22Rv1 (cell line): ENCODE measurements at regions not wholly inside any gene's neighbourhood (a gene's known extent, or its start where the extent isn't known, plus 50 kb on each side); places are given as distances from the start of the nearest gene placed in this dataset.

Experiments used
- H3K27ac ChIP-seq: fragments of 450-650 bp; 2 replicates; pipeline ENCODE4 v1.5.1; 2017
- CTCF ChIP-seq: fragments of 450-650 bp; IDR thresholded peaks from 2 replicates; pipeline ENCODE4 v1.5.1; 2017; ENCODE audit warnings: mild to moderate bottlenecking
- ZFX ChIP-seq: fragments of 450-650 bp; IDR thresholded peaks from 2 replicates; pipeline ENCODE4 v1.6.1; 2017; ENCODE audit warnings: antibody characterized with exemption, borderline replicate concordance

DNA sequence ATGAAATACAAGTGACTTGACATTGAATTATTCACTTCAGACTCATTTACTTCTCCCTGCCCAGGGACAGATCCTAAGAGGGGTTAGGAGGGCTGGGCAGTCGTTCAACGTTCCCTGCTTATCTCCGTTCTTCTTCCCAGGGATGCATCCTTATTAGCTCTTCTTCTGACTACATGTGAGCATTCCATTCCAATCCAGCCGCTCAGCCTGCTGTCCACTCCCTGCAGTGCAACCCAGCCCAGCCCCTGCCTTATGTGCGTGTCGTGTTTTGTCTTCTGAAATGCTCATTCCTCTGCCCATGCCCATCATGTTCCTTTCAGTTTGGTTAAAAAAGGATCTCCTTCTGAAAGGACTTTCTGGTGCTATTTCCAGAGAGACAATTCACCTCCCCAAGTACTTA is 64.7 kb upstream of the PALM2AKAP2 start:
- no peak overlapping the region for H3K27ac ChIP-seq
- TF ChIP-seq CTCF = no peak
- TF ChIP-seq ZFX = no peak

- TF ChIP-seq ZFX = no peak
- H3K27ac ChIP-seq = no peak overlapping the region
Measured at GRCh38 chr9:109716631-109717030, 63.4 kb upstream of the PALM2AKAP2 start.

DNA sequence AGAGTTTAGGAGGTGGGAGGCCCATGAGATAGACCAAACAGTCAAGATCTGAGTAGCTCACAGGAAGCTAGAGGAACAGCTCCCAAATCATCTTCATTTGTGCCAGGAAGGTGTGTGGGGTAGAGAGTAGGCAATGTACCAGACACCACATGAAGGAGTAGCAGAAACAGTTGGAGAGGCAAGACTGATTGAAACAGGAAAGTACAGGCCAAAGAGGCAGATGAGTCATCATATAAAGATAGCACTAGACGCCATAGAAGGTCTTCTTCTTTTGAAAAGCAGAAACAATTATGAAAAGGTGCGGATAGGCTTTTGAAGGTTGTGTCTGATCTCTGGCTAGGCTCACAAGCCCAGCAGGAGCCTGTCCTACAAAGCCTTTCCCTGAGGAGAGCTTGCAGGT is 62.7 kb upstream of the PALM2AKAP2 start:
- TF ChIP-seq ZFX (no peak), CTCF (no peak)

DNA sequence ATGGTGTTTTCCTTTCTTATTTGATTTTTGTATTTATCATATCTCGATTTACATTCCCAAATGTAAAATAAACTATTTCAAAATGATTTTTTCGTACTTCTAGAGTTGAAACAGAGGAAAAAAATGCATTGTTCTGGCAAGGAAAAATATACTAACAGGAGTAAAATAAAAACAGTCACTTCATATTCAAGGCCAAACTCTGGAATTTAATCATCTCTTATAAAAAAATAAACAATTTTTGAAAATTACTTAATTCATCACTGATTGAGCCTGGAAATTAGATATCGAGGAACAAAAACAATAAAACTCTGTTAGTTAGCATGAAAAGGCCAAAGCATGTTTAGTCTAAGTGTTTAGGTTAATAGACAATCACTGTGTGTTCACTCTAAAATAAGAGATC is 61.1 kb upstream of the PALM2AKAP2 start:
- H3K27ac ChIP-seq = no peak overlapping the region
- no peak for TF ChIP-seq CTCF
- no peak for TF ChIP-seq ZFX

More for the DNA sequence above, 62.7 kb upstream of the PALM2AKAP2 start:
- no peak overlapping the region for H3K27ac ChIP-seq

- TF ChIP-seq CTCF (no peak), ZFX (no peak)
- no peak overlapping the region for H3K27ac ChIP-seq
Measured at GRCh38 chr9:109721001-109721400, 59.0 kb upstream of the PALM2AKAP2 start.

GRCh38 chr9:109722007-109722406 is 58.0 kb upstream of the PALM2AKAP2 start:
- H3K27ac ChIP-seq = no peak overlapping the region
- no peak for TF ChIP-seq ZFX

- no peak for TF ChIP-seq CTCF
- no peak for TF ChIP-seq ZFX
Measured at GRCh38 chr9:109723781-109724180, 56.2 kb upstream of the PALM2AKAP2 start.

GRCh38 chr9:109725460-109725859 is 54.5 kb upstream of the PALM2AKAP2 start:
- TF ChIP-seq ZFX (no peak), CTCF (no peak)
- no peak overlapping the region for H3K27ac ChIP-seq

More at GRCh38 chr9:109723781-109724180, 56.2 kb upstream of the PALM2AKAP2 start:
- H3K27ac ChIP-seq = no peak overlapping the region

GRCh38 chr9:109726119-109726518 is 53.9 kb upstream of the PALM2AKAP2 start:
- TF ChIP-seq ZFX = no peak
- no peak overlapping the region for H3K27ac ChIP-seq
